Kidney epithelial cell (primary cell): ENCODE measurements at regions not wholly inside any gene's neighbourhood (a gene's known extent, or its start where the extent isn't known, plus 50 kb on each side); places are given as distances from the start of the nearest gene placed in this dataset.

Source experiments
- DNase-seq: peaks from one replicate; pipeline ENCODE4 v3.0.0-alpha.2; 2010; ENCODE audit warnings: low read depth
- H3K27me3 ChIP-seq: 2 replicates; pipeline ENCODE4 v1.6.0; 2011; ENCODE audit warnings: low read length; ENCODE audit not compliant: control insufficient read depth, insufficient read depth
- H3K36me3 ChIP-seq: 2 replicates; pipeline ENCODE4 v1.5.1; 2011; ENCODE audit warnings: low read length; ENCODE audit not compliant: control insufficient read depth, insufficient read depth
- H3K4me3 ChIP-seq: 2 replicates; pipeline ENCODE4 v1.5.1; 2011; ENCODE audit warnings: low read depth, mild to moderate bottlenecking, control low read depth, low read length
- CTCF ChIP-seq: IDR thresholded peaks from 2 replicates; pipeline ENCODE4 v1.5.1; 2011; ENCODE audit warnings: mild to moderate bottlenecking, moderate library complexity, low read length, control low read depth, inconsistent platforms; ENCODE audit not compliant: insufficient read depth, poor library complexity, severe bottlenecking

GRCh38 chr6:55046869-55047422, 127.4 kb upstream of the HCRTR2 start:
- no peak for TF ChIP-seq CTCF
- no peak for DNase-seq

DNA sequence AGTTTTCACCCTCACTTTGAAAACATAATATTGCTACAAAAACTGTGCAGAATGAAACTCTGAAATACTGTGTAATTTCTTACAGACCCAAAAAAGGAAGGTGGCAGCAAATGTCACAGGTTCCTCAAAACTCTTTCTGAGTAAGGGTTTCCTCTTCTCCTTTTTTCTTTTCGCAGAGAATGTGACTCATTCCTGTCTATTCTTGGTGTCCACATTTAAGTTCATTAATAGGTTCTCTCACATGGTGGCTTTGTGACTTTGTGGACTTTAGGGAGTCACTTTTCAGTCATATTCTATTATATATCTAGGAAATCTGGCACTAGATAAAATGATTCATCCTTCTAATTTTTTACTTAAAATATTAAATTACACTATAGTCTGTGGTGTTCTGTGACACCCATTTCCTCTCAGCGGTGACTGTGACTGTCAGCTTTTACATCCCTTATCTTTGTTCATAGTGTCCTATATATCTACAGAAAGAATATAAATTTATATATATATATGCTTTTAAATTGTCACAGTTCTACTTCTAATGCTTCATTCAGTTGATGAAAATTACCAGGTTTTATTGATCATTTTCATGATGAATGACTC, 126.8 kb upstream of the HCRTR2 start:
- no peak for DNase-seq
- TF ChIP-seq CTCF: no peak

More at GRCh38 chr6:55046869-55047422, 127.4 kb upstream of the HCRTR2 start:
- Histone ChIP-seq H3K4me3 (no peak overlapping the region), H3K27me3 (no peaks in the 10 kb centered on the region), H3K36me3 (no peaks in the 10 kb centered on the region)

DNA sequence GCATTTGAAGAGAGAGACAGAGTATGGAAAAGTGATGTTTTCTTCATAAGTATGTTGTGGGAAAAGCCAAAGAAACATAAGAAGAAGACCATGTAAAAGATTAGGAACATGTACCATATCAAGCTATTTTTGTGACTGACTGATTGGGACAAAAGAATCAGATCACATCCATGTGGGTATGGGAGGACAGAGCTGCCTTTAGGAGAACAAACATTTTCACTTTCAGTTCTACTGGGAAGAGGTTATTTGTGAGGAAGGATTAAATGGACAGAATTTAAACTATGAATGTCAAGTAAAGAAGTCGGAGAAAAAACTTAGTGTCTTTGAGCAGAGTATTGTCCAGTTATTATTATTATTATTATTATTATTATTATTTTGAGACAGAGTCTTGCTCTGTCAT, 124.4 kb upstream of the HCRTR2 start:
- H3K36me3 ChIP-seq: no peaks in the 10 kb centered on the region
- no peak for DNase-seq
- H3K27me3 ChIP-seq: no peaks in the 10 kb centered on the region
- TF ChIP-seq CTCF: no peak
- H3K4me3 ChIP-seq: no peak overlapping the region

More for the DNA sequence above, 126.8 kb upstream of the HCRTR2 start:
- H3K36me3 ChIP-seq: no peaks in the 10 kb centered on the region
- H3K27me3 ChIP-seq: no peaks in the 10 kb centered on the region
- no peak overlapping the region for H3K4me3 ChIP-seq

DNA sequence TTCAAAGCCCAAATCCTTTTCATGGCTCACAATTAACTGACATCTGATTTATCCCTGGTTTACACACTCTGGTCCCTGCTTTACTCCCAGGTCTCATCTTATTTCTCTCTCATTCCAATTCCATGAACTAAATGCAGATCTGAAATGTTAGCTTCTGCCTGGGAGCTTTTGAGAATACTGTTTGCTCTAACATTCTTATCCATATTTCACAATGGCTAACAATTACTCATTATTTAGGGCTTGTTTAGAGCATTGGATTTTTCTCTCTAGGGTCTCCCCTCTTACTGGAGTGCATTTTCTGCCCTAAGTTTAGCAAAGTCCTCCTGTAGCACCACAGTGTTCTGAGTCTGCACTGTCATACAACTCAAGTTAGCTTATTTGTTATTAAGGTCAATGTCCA, 121.5 kb upstream of the HCRTR2 start:
- no peak overlapping the region for H3K4me3 ChIP-seq
- DNase-seq: no peak
- H3K27me3 ChIP-seq: no peaks in the 10 kb centered on the region
- no peaks in the 10 kb centered on the region for H3K36me3 ChIP-seq
- TF ChIP-seq CTCF: no peak

GRCh38 chr6:55058682-55059081, 115.6 kb upstream of the HCRTR2 start:
- no peak for DNase-seq
- no peak overlapping the region for H3K4me3 ChIP-seq
- H3K36me3 ChIP-seq: no peaks in the 10 kb centered on the region
- H3K27me3 ChIP-seq: no peaks in the 10 kb centered on the region
- TF ChIP-seq CTCF: no peak
